Keratinocyte (primary cell): ENCODE measurements at regions not wholly inside any gene's neighbourhood (a gene's known extent, or its start where the extent isn't known, plus 50 kb on each side); places are given as distances from the start of the nearest gene placed in this dataset.

Experiments
- EZH2 ChIP-seq: IDR thresholded peaks from one replicate; pipeline ENCODE4 v1.6.1; 2012; ENCODE audit warnings: inconsistent platforms, mild to moderate bottlenecking, low read length, moderate library complexity
- TF ChIP-seq, protein P1 (sequence below), 3 experiments: IDR thresholded peaks in 1 of 3; conservative IDR thresholded peaks in 1 of 3; optimal IDR thresholded peaks in 1 of 3; 2 replicates in 2 of 3; 3 replicates in 1 of 3; pipeline versions ENCODE3 to v1.5.1; 2011; ENCODE audit warnings: low read length in 3 of 3, mild to moderate bottlenecking in 3 of 3, moderate library complexity in 2 of 3, control low read depth in 1 of 3, inconsistent platforms in 1 of 3; ENCODE audit not compliant: insufficient read depth in 2 of 3; ENCODE audit errors: extremely low read depth in 1 of 3

DNA sequence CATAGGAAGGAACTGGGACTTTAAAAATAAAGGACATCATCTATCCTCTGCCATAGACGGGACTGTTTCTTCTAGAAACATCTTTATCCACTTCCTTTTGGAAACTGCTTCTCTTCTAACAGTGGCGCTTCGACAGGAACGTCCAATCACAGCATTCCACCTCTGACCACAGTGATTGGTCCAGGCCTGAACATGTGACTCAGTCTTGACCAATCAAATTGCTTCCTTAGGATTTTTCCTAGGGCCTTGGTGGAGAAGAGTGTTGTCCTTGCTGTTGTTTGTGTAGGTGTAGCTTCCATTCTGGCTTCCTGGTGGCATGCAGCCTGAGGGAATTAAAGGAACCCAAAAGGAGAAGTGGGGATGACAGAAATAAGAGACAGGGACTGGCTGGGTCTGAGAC lies 182.4 kb upstream of the TBX3 start:
- TF ChIP-seq EZH2: no peak
- TF ChIP-seq, protein P1, sequence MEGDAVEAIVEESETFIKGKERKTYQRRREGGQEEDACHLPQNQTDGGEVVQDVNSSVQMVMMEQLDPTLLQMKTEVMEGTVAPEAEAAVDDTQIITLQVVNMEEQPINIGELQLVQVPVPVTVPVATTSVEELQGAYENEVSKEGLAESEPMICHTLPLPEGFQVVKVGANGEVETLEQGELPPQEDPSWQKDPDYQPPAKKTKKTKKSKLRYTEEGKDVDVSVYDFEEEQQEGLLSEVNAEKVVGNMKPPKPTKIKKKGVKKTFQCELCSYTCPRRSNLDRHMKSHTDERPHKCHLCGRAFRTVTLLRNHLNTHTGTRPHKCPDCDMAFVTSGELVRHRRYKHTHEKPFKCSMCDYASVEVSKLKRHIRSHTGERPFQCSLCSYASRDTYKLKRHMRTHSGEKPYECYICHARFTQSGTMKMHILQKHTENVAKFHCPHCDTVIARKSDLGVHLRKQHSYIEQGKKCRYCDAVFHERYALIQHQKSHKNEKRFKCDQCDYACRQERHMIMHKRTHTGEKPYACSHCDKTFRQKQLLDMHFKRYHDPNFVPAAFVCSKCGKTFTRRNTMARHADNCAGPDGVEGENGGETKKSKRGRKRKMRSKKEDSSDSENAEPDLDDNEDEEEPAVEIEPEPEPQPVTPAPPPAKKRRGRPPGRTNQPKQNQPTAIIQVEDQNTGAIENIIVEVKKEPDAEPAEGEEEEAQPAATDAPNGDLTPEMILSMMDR (optimal IDR thresholded peaks at IDR 0.05 in 1 of 3, IDR thresholded peaks at IDR 0.05 in 1 of 3, conservative IDR thresholded peaks at IDR 0.05 in 1 of 3; ENCODE audit: extremely low read depth in 1 of 3, insufficient read depth in 2 of 3, low read length in 3 of 3): no peak
